Skeletal muscle cell (primary cell): ENCODE measurements at regions not wholly inside any gene's neighbourhood (a gene's known extent, or its start where the extent isn't known, plus 50 kb on each side); places are given as distances from the start of the nearest gene placed in this dataset.
A peak's percentile ranks its signal among the peaks of the same experiment; 100 is the strongest.
"Not testable (repeated sequence)": the region's sequence is repeated elsewhere in the genome, so short reads cannot be mapped to it uniquely, and the experiment has no call there.

ENCODE experiments used
- DNase-seq: peaks from one replicate; pipeline ENCODE4 v3.0.0-alpha.2; 2010; ENCODE audit warnings: low read depth
- H3K4me3 ChIP-seq: 2 replicates; pipeline ENCODE4 v1.5.1; 2011; ENCODE audit warnings: low read depth, mild to moderate bottlenecking, control low read depth, low read length, moderate library complexity

DNA sequence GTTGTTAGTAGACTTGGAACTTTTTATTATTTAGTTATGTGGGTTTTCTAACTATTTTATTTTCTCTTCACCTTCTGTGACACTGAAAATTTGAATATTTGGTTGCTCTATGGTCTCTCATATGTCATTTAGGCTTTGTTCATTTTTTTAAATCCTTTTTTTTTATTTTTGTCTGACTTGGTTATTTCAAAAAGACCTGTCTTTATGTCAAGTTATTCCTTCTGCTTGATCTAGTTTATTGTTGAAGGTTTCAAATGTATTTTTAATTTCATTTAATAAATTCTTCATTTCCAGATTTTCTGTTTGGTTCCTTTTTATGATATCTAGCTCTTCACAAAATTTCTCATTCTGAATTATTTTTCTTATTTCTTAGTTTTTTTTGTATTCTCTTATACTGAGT lies 160.6 kb upstream of the ATP5MC3 start:
- no peak for DNase-seq
- H3K4me3 ChIP-seq, result no peak overlapping the region

DNA sequence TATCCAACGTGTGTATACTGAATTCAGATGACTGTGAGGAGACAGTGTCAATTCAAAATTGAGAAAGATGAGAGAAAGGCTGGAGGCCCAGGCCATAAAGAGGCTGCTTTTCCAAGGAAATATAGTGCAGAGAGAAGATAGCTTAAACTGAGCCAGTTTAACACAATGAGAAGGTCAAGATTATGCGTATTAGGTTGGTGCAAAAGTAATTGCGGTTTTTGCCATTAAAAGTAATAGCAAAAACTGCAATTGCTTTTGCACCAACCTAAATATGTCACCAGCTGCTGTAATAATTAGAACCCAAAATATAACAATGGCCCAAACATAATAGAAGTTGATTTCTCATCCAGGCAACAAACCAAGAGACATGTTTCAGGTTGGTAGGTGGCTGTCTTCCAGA lies 148.7 kb upstream of the ATP5MC3 start:
- no peak for DNase-seq
- H3K4me3 ChIP-seq, result no peak overlapping the region

DNA sequence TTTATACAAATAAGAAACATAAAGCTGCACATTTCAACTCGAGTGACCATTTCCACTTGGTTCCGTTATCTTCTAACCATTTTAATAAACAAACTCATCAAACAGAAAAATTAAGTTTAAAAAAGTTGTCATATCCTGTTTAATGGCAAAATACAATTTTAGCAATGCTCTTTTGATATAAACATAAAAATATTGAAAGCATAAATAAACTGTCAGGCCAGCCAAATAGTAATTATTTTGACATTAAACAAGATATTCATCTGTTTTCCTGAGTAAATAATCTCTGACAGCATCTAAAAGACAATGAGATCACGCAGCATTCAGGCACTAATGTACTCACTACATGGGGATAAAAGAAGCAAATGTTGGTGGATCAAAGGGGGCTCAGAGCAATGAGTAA lies 145.3 kb upstream of the ATP5MC3 start:
- DNase-seq, result no peak
- no peak overlapping the region for H3K4me3 ChIP-seq

DNA sequence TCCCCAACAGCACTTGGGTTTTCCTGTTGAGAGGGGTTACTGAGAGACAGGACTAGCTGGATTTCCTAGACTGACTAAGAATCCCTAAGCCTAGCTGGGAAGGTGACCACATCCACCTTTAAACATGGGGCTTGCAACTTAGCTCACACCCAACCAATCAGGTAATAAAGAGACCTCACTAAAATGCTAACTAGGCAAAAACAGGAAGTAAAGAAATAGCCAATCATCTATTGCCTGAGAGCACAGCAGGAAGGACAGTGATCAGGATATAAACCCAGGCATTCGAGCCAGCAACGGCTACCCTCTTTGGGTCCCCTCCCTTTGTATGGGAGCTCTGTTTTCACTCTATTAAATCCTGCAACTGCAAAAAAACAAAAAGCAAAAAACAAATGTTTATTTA lies 144.7 kb upstream of the ATP5MC3 start:
- H3K4me3 ChIP-seq, DNase-seq: not testable (repeated sequence)

DNA sequence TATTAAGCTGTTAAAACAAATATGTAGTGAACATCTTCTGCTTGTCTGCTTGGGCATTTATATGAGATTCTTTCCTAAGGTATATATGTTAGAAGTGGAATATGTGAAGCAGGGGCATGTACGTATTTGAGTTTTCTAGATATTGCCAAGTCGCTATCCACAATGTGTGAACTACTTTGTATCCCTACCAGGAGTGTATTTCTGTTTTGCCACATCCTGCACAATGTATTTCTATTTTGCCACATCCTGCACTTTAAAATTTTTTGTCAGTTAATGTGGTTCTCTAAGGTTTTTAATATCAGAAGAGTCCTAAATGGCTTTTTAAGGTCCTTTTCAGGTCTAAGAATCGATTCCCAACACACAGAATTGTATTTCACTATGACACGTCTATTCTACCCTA lies 141.7 kb upstream of the ATP5MC3 start:
- no peak overlapping the region for H3K4me3 ChIP-seq

DNA sequence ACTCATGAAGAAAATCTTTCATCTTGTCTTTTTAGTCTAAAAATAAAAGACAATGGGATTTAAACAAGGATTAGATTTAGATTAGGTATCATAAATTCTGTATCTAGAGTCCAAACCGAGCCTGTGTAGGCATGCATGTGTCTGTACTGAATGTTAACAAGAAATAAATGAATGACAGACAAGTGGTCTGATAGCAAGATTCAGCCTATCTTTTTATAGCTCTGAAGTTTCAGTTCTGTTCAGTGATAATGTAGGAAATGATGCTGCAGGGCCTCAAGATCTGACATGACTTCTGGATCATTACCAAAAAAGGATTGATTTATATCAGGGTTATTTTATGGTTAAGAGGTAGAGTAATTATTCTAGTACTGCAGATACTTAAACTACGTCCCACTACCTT lies 137.0 kb upstream of the ATP5MC3 start:
- DNase-seq, result no peak

More for the DNA sequence above, 141.7 kb upstream of the ATP5MC3 start:
- no peak for DNase-seq

DNA sequence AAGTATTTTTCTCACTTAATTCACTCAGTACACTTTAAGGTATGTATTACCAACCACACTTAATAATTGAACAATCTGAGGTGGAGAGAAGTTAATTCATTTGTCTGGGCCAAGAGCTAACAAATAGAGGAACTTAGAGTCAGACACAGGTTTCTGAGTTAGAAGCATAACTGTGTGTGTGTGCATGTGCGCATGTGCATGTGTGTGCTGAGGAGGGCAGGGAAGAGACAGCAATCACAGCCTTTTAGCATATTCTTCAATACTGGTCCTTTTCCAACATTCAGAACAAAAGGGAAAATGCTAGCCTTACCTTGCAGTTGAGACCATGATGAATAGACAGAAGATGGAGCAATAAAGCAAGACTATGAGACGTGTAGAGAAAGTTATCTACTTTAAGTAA lies 136.2 kb upstream of the ATP5MC3 start:
- no peak for DNase-seq
- H3K4me3 ChIP-seq, result no peak overlapping the region

More for the DNA sequence above, 137.0 kb upstream of the ATP5MC3 start:
- no peak overlapping the region for H3K4me3 ChIP-seq

DNA sequence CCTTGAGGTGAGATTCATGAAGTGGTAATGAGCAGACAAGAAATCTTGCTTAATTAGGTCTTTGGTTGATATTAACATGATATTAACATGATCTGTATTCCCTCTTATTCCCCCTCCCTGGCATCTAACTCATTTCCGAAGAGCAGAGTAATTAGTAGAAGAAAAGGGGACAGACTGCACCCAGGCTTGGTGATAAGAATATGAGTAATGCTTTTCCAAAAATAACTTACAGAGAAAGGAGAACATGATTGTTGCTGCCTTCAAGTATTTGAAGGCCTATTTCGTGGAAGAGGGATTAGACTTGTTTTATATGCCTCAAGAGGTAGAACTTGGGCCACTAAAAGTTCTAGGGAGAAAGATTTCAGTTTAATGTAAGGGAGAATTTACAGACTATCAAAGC lies 130.6 kb upstream of the ATP5MC3 start:
- no peak for DNase-seq
- H3K4me3 ChIP-seq, result no peak overlapping the region

DNA sequence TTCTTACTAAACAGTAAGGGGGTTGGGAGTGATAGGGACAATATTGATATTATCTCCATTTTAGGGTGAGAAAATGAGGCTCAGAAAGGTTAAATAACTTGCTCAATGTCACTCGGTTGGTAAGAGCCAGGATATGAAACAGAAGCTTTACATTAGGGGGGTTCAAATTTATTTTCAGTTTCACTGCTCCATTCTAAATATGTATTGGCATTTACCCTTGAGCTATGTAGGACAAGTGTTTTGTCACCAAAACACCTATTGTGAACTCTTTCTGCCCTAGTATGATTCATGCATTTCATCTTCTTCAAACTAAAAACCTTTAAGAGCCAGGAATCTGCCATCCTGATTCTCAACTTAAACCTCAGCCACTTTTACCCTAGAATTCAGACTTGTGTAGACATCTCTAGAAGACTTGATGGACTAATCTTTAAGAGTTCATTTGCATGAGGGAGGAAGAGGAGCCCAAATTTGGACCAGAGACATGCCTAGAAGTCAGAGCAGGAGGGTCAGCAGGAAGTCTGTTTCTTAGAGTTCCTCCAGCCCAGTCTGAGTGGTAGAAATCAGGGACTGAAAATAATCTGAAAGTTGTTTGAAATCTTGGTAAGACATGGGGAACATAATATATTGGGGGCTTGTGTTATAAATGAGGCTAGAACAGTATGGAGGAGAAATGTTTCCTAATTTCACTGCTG lies 129.4 kb upstream of the ATP5MC3 start:
- no peak overlapping the region for H3K4me3 ChIP-seq
- no peak for DNase-seq

DNA sequence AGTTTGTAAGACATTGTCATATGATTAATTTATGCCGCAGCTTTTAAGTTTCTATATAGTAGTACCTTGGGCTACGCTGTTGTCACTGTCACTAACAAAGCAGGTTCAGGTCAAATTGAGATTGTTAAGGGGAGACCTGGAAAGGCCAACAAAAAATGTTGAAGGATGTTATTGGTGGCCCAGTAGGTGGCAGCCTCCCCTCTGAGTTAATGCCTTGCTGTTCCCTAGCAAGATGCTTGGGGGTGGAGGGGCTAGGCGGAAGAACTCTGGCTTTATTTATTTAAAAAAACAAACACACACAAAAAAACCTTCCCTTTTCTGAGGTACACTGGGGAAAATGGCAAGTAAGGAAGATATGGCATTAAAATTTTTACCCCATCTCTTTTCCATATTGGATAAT lies 128.3 kb upstream of the ATP5MC3 start:
- DNase-seq, result no peak
- no peak overlapping the region for H3K4me3 ChIP-seq

DNA sequence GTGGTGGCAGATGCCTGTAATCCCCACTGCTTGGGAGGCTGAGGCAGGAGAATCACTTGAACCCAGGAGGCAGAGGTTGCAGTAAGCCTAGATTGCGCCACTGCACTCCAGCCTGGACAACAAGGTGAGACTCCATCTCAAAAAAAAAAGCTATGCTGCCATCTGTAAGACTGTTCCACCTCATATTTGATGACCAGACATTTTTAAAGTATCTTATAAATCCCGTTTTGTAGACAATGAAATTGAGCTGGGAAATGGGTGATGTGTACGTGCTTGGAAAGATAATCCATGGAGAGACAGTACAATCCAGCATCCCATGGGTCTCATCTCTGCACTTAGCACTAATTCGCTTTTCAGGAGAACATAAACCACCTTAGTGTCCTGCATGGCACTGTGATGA lies 126.5 kb upstream of the ATP5MC3 start:
- no peak for DNase-seq
- H3K4me3 ChIP-seq, result no peak overlapping the region

DNA sequence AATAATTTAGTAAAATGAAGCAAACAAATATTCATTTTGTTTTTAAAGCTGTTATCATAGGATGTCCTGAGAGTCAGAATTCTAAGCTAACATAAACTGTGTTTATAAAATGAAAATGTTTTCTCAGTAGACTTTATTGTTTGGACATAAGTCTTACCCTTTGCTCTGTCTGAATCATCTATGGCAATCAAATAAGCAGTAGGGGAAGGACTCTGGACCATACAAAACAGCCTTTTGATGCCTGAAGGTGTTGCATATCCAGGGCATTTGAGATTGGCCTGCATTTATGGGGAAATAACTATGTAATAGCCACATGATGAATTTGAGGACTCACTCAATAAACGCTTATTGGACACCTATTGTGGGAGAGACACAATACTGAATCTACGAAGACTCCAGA lies 123.0 kb upstream of the ATP5MC3 start:
- no peak for DNase-seq

DNA sequence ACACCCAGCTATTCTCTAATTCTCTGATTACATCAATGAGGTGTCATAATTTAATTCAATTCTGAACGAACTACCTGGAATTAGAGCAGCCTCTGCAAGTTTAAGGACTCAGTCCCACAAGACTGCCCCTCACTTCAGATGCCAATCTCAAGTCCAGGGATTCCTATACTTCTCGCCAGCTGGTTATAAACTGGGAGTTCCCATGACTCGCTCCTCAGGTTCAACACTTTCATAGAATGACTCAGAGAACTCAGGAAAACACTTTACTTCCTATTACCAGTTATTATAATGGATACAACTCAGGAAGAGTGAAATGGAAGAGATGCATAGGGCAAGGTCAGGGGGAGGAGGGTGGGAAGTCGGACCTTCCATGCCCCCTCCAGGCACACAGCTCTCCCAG lies 112.3 kb upstream of the ATP5MC3 start:
- no peak overlapping the region for H3K4me3 ChIP-seq
- no peak for DNase-seq

More for the DNA sequence above, 123.0 kb upstream of the ATP5MC3 start:
- no peak overlapping the region for H3K4me3 ChIP-seq

DNA sequence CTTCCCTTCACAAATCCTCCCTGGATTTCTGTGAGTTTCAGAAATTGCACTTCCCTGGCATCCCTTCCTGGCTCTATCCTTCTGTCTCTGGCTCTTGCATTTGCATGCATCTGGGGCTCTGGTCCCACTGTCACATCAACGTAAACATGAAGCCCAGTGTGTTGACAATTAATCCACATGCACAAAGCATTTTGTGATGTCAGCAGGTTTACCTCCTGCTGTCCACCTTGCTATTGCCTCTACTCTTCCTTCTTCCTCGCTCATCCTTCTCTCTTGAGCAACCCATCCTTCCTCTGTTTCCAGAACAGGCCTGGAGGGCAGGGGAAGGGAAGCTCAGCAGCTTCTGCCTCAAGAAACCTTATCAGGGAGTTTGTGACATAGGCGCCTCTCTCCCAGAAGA lies 111.7 kb upstream of the ATP5MC3 start:
- no peak overlapping the region for H3K4me3 ChIP-seq
- no peak for DNase-seq

DNA sequence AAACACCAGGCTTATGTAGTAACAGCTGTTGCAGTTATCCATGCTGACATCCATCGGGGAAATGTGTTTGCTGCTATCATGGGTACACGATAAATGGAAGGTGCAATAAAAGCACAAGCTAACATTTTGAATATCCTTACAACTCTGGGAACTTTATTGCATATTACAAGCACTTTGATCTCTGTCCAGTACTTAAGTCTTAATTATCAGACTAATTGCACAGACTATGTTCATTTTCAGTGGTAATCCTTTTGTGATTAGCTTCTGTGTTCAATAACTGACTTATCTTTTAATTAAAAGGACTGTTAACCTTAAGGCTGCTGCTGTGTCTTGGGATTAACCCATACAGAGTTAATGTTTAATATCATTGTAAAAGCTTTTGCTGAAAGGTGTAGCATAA lies 101.4 kb upstream of the ATP5MC3 start:
- H3K4me3 ChIP-seq, result no peak overlapping the region
- no peak for DNase-seq

DNA sequence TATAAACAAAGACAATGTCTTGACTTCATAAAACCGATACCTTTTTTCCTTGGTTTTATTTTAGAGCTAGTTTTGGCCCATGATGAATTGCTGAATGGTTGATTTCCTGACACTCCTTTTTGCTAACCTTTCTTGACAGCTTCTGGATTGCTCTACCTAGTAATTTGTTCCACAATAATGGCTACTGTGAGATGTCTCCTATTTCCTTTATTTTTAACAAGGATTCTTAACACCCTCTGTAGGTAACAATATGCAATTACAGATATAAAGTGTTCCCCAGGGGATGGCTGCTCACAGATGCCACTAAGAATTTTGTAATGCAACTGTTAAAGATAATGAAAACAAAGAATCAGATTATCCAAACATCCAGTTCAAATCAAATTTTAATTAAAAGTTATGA lies 100.8 kb upstream of the ATP5MC3 start:
- DNase-seq, result peak; percentile 8
- H3K4me3 ChIP-seq, result no peak overlapping the region

DNA sequence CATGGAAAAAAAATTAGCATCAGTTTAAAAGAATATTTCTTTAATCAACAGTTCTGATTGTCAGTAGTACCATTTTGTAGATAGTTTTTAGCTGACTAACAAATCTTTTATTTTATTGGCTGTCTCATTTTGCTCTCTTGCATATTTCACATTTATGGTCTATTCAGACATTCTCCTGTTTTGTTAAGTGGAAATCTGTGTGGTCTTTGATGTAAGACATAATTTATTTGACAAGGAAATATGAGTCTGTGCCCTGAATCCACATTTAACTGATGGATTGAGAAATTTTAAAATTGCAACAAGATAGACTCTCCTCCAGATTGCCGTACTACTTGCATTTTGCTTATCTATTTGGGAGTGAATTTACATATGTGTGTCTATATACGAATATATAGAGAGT lies 96.3 kb upstream of the ATP5MC3 start:
- no peak for DNase-seq
- H3K4me3 ChIP-seq, result no peak overlapping the region

DNA sequence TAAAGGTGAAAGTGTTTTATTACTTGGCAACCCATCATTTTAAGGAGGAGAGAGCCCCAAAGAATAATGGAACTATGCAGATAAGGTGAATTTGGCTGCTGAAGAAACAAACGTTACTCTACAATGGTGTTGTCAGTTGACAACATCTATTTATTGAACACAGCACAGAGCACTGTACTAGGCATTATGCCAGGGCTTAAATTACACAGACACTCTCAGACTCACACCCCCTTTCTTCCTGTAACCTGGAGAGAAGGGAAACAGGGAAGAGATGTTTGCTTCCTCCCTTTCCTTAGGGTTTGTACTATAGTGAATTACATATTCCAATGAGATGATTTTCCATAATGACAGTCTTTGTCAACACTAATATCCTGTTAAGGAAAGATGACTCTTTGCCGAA lies 94.0 kb upstream of the ATP5MC3 start:
- no peak overlapping the region for H3K4me3 ChIP-seq
- no peak for DNase-seq

DNA sequence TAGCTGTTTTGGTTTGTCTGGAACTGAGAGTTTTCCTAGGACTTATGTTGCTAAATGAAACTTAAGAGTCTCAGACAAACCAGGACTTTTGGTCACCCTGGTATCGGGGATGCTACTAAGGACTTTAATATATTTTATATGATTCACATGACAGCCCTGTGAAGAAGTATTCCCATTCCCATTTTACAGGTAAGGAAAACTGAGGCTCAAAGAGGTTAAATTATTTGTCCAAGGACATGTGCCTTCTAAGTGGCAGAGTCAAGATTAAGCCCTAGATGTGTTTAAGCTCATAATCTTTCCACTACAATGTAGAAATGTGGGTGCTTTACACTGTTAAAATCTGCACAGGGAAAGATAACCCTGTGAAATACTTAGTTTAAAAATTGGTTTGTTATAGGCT lies 77.7 kb upstream of the ATP5MC3 start:
- no peak for DNase-seq
- H3K4me3 ChIP-seq, result no peak overlapping the region

DNA sequence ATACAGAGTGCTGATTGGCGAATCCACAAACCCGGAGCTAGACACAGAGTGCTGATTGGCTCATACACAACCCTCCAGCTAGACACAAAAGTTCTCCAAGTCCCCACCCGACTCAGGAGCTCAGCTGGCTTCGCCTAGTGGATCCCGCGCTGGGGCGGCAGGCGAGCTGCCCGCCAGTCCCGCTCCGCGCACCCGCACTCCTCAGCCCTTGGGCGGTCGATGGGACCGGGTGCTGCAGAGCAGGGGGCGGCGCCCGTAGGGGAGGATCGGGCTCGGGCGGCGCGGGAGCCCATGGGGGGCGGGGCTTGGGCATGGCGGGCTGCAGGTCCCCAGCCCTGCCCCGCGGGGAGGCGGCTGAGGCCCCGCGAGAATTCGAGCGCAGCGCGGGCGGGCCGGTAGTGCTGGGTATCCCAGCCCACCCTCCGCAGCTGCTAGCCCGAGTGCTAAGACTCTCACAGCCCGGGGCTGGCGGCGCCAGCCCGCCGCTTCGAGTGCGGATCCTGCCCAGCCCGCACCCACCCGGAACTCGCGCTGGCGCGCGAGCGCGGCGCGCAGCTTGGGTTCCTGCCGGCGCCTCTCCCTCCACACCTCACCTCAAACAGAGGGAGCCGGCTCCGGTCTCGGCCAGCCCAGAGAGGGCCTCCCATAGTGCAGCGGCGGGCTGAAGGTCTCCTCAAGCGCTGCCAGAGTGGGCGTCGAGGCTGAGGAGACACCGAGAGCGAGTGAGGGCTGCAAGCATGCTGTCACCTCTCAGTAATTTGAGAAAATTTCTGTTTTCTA lies 75.5 kb upstream of the ATP5MC3 start:
- DNase-seq, result no peak

DNA sequence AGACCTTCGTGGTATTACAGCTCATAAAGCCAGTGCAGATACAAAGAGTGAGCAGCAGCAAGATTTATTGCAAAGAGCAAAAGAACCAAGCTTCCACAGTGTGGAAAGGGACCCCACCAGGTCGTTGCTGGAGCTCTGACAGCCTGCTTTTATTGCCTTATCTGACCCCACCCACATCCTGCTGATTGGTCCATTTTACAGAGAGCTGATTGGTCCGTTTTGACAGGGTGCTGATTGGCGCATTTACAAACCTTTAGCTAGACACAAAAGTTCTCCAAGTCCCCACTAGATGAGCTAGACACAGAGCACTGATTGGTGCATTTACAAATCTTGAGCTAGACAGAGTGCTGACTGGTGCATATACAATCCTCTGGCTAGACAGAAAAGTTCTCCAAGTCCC lies 74.9 kb upstream of the ATP5MC3 start:
- not testable (repeated sequence) for H3K4me3 ChIP-seq, DNase-seq

More for the DNA sequence above, 75.5 kb upstream of the ATP5MC3 start:
- H3K4me3 ChIP-seq, result no peak overlapping the region
